ENCODE measurements at regions not wholly inside any gene's neighbourhood (a gene's known extent, or its start where the extent isn't known, plus 50 kb on each side); places are given as distances from the start of the nearest gene placed in this dataset.

DNA sequence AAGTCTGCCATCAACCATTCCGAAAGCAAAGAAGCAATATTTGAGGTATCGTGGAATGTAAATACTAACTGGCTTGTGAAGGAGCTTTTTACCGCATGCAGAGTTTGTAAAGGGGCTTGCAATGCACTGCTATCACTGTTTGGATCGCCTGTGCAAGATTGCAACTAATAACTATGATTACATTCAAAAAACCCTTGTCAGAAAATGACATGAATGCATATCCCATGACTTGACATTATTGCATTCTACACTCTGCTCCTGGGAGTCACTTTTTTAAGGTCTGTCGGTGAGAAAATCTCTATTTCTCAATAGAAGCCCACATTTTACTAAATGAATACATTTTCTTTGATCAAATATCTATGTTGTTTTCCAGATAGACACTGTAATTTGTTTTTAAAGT lies 335.4 kb upstream of the SPTLC3 start:
- TF ChIP-seq, protein P1, sequence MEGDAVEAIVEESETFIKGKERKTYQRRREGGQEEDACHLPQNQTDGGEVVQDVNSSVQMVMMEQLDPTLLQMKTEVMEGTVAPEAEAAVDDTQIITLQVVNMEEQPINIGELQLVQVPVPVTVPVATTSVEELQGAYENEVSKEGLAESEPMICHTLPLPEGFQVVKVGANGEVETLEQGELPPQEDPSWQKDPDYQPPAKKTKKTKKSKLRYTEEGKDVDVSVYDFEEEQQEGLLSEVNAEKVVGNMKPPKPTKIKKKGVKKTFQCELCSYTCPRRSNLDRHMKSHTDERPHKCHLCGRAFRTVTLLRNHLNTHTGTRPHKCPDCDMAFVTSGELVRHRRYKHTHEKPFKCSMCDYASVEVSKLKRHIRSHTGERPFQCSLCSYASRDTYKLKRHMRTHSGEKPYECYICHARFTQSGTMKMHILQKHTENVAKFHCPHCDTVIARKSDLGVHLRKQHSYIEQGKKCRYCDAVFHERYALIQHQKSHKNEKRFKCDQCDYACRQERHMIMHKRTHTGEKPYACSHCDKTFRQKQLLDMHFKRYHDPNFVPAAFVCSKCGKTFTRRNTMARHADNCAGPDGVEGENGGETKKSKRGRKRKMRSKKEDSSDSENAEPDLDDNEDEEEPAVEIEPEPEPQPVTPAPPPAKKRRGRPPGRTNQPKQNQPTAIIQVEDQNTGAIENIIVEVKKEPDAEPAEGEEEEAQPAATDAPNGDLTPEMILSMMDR (IDR thresholded peaks at IDR 0.05), result no peak
- TF ChIP-seq POLR2A (IDR thresholded peaks at IDR 0.05), result no peak
- TF ChIP-seq POLR2AphosphoS5 (IDR thresholded peaks at IDR 0.05), result no peak

All from upper lobe of left lung (tissue), 4 donors.